ENCODE measurements at regions not wholly inside any gene's neighbourhood (a gene's known extent, or its start where the extent isn't known, plus 50 kb on each side); places are given as distances from the start of the nearest gene placed in this dataset.

DNA sequence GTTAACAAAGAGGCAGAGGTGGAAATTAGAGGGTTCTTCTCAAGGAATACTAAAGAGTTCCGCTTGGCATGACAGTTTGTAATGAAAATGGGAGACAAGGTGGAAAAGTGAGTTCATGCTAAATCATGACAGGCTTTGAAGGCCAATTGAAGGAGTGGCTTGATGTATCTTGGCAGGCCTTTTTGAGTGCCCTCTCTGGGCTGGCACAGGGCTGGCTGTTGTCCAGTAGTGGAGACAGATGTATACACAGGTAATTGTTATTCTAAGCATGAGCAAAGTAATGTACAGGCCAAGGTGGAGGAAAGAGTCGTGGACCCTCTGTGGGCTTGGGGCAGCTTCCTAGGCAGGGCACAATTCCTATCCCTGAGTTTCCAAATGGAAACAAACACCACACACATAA lies 196.7 kb upstream of the GALNT2 start:
- H3K9ac ChIP-seq (ENCODE audit: insufficient read length) = no peak overlapping the region
- no peak for DNase-seq (ENCODE audit: low read depth, low spot score)
- no peaks in the 10 kb centered on the region for H3K36me3 ChIP-seq (ENCODE audit: insufficient read depth, low read length)
- H3K4me3 ChIP-seq = no peak overlapping the region
- TF ChIP-seq EZH2 (IDR thresholded peaks at IDR 0.05) = no peak
- no peak for TF ChIP-seq FOXP2 (optimal IDR thresholded peaks at IDR 0.05; ENCODE audit: control extremely low read depth, extremely low read length, insufficient read depth)
- no peak for TF ChIP-seq POLR2AphosphoS5 (IDR thresholded peaks at IDR 0.05; ENCODE audit: borderline replicate concordance, low read depth, low read length)
- H3K9me3 ChIP-seq (ENCODE audit: low read depth, low read length) = no peaks in the 10 kb centered on the region
- no peak overlapping the region for H3K27ac ChIP-seq

DNA sequence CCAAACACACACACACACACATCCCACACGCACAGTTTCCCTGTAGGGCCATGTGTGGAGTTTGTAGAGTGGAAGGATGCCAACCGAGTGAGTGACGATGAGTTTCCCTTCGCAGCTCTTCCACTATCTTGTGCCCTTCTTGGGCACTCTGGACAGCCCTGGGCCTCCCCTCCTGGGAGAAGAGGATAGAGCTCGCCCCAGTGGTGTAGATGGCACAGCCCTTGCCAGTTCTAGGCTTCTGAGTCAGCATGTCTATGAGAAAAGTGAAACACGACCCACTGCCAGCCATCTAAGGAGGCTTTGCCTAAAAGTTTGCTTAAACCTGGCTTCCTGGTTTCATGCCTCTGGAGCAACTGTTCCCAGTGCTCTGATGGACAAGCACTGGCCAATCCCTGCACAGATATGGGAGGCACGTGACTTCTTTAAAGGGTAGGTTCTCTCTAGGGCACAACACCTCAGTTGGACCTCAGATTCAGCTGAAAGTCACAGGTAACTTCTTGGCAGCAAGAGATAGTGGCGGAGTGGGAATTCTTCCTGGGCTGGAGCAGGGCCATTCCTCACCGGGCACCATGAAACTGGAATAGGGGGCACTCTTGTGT lies 195.9 kb upstream of the GALNT2 start:
- H3K27ac ChIP-seq = no peak overlapping the region
- no peak for DNase-seq (ENCODE audit: low read depth, low spot score)
- H3K9me3 ChIP-seq (ENCODE audit: low read depth, low read length) = no peaks in the 10 kb centered on the region
- H3K4me3 ChIP-seq = no peak overlapping the region
- no peak for TF ChIP-seq POLR2AphosphoS5 (IDR thresholded peaks at IDR 0.05; ENCODE audit: borderline replicate concordance, low read depth, low read length)
- TF ChIP-seq FOXP2 (optimal IDR thresholded peaks at IDR 0.05; ENCODE audit: control extremely low read depth, extremely low read length, insufficient read depth) = no peak
- no peak for TF ChIP-seq EZH2 (IDR thresholded peaks at IDR 0.05)
- no peaks in the 10 kb centered on the region for H3K36me3 ChIP-seq (ENCODE audit: insufficient read depth, low read length)
- no peak overlapping the region for H3K9ac ChIP-seq (ENCODE audit: insufficient read length)

DNA sequence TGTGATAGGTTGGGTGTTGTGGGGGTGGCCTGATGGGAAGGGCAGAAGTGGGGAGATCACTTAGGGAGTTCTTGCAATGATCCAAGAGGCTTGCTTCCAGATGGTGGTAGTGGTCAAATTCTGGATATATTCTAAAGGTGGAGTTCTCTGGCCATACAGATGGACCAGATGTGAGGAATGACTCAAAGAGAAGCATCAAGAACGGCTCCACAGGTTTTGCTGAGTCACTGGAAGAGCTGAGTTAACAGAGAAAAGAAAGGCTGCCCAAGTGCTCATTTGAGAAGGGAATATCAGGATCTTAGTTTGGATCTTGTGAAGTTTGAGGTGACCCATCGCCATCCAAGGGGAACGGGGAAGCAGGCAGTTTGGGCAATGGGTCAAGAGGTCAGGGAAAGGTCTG lies 192.9 kb upstream of the GALNT2 start:
- Histone ChIP-seq H3K9me3 (ENCODE audit: low read depth, low read length) (no peaks in the 10 kb centered on the region), H3K4me3 (no peak overlapping the region), H3K36me3 (ENCODE audit: insufficient read depth, low read length) (no peaks in the 10 kb centered on the region), H3K9ac (ENCODE audit: insufficient read length) (no peak overlapping the region), H3K27ac (no peak overlapping the region)
- no peak for DNase-seq (ENCODE audit: low read depth, low spot score)
- TF ChIP-seq POLR2AphosphoS5 (IDR thresholded peaks at IDR 0.05; ENCODE audit: borderline replicate concordance, low read depth, low read length) = no peak
- TF ChIP-seq EZH2 (IDR thresholded peaks at IDR 0.05) = no peak
- no peak for TF ChIP-seq FOXP2 (optimal IDR thresholded peaks at IDR 0.05; ENCODE audit: control extremely low read depth, extremely low read length, insufficient read depth)

DNA sequence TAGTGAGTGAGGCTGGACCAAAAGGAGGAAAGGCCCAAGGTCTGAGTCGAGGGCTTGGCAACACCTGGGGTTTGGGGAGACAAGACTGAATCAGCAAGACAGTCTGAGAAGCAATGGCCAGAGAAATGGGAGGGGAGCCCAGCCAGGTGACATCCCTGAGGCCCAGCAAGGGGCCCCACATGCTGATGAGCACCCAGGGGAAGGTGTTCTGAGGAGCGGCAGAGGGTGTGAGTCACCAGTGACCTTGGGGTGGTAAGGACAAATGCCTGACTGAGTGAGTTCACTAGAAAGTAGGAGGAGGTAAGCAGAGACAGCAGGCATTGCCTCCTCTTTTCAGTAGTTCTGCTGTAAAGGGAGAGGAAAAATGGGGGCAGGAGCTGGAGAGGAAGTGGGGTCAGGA lies 192.4 kb upstream of the GALNT2 start:
- TF ChIP-seq EZH2 (IDR thresholded peaks at IDR 0.05) (no peak), FOXP2 (optimal IDR thresholded peaks at IDR 0.05; ENCODE audit: control extremely low read depth, extremely low read length, insufficient read depth) (no peak), POLR2AphosphoS5 (IDR thresholded peaks at IDR 0.05; ENCODE audit: borderline replicate concordance, low read depth, low read length) (no peak)
- no peaks in the 10 kb centered on the region for H3K9me3 ChIP-seq (ENCODE audit: low read depth, low read length)
- no peak overlapping the region for H3K27ac ChIP-seq
- DNase-seq (ENCODE audit: low read depth, low spot score) = no peak
- no peak overlapping the region for H3K9ac ChIP-seq (ENCODE audit: insufficient read length)
- no peaks in the 10 kb centered on the region for H3K36me3 ChIP-seq (ENCODE audit: insufficient read depth, low read length)
- no peak overlapping the region for H3K4me3 ChIP-seq

DNA sequence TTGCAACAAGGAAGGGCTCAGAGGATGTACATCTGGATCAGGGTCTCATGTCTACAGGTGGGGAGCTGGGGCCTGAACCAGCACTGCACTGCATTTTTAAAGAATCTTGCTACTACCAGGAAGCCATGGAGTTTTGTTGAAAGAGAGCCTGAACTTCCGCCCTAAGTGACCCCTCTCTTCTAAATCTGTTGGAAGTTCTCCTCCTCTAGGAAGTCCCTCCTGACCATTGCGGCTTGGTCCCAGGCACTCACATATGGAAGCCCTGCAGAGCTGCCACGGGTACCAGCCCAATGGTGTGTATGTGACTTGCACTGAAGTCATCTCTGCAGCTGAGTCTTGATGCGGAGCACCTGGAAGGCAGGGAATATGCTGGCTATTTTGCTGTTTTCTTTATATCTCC lies 192.0 kb upstream of the GALNT2 start:
- Histone ChIP-seq H3K4me3 (no peak overlapping the region), H3K36me3 (ENCODE audit: insufficient read depth, low read length) (no peaks in the 10 kb centered on the region), H3K9ac (ENCODE audit: insufficient read length) (no peak overlapping the region), H3K9me3 (ENCODE audit: low read depth, low read length) (no peaks in the 10 kb centered on the region), H3K27ac (no peak overlapping the region)
- no peak for DNase-seq (ENCODE audit: low read depth, low spot score)
- no peak for TF ChIP-seq FOXP2 (optimal IDR thresholded peaks at IDR 0.05; ENCODE audit: control extremely low read depth, extremely low read length, insufficient read depth)
- no peak for TF ChIP-seq POLR2AphosphoS5 (IDR thresholded peaks at IDR 0.05; ENCODE audit: borderline replicate concordance, low read depth, low read length)
- no peak for TF ChIP-seq EZH2 (IDR thresholded peaks at IDR 0.05)

DNA sequence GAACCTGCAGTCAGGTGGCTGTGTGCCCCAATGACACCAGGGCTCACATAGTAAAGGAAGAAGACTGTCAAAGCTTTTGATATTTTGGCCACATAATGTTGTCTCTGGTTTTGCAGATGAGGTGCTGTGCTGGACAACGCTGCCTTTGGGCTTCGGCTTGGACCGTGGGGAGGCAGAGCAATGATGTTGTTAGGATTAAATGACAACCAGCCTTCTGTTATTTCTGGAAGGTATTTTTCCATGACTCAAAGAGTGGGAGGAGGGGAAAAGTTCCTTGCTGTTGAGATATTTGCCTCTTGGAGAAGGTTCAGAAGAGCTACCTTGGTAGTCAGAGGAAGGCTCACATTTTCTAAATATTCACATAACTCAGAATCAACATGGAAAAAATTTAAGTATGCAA lies 187.3 kb upstream of the GALNT2 start:
- no peak for DNase-seq (ENCODE audit: low read depth, low spot score)
- TF ChIP-seq FOXP2 (optimal IDR thresholded peaks at IDR 0.05; ENCODE audit: control extremely low read depth, extremely low read length, insufficient read depth) (no peak), POLR2AphosphoS5 (IDR thresholded peaks at IDR 0.05; ENCODE audit: borderline replicate concordance, low read depth, low read length) (no peak), EZH2 (IDR thresholded peaks at IDR 0.05) (no peak)
- no peaks in the 10 kb centered on the region for H3K9me3 ChIP-seq (ENCODE audit: low read depth, low read length)
- H3K9ac ChIP-seq (ENCODE audit: insufficient read length) = no peak overlapping the region
- no peak overlapping the region for H3K27ac ChIP-seq
- H3K36me3 ChIP-seq (ENCODE audit: insufficient read depth, low read length) = no peaks in the 10 kb centered on the region
- no peak overlapping the region for H3K4me3 ChIP-seq

DNA sequence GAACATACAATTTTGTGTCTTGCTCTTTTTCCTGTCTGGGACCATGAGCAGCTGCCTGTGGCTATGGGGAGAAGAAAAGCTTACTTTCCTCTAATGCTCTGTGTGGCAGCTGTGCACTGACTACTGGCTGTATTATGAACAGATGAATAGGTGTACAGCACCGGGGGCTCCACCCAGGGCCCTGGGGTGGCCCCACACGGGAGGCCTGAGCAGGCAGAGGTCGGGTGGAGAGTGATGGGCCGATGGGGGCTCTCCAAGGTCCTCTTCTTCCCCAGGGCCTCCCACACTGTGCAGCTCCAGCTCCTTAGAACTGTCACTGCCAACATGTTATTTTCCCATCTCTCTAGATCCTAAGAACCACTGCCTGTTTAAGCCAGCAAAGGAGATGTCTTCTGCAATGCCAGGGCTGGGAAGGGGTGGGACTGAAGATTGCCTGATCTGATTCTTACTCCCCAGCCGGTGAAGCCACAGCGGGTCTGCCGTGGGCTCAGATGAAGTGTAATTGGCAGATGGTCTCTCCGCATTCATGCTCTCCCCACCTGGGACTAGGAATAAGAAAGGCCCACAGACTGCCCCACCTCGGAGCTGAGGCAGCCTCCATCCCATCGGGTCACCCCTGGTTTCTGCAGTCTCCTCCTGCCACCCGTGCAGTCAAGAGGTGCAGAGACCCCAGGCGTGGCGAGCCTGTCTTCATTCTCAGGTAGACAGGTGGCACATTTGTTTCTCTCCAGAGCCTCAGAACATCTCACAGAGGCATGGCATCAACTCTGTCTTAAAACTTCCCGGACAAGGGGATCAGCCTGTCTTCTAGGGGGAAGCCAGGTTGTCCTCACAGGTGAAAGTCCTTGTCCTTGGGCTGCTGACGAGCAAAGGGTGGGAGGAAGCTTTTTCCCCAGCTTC lies 186.5 kb upstream of the GALNT2 start:
- no peaks in the 10 kb centered on the region for H3K9me3 ChIP-seq (ENCODE audit: low read depth, low read length)
- H3K36me3 ChIP-seq (ENCODE audit: insufficient read depth, low read length) = no peaks in the 10 kb centered on the region
- H3K27ac ChIP-seq = no peak overlapping the region
- TF ChIP-seq POLR2AphosphoS5 (IDR thresholded peaks at IDR 0.05; ENCODE audit: borderline replicate concordance, low read depth, low read length) (no peak), FOXP2 (optimal IDR thresholded peaks at IDR 0.05; ENCODE audit: control extremely low read depth, extremely low read length, insufficient read depth) (no peak), EZH2 (IDR thresholded peaks at IDR 0.05) (no peak)
- DNase-seq (ENCODE audit: low read depth, low spot score) = no peak
- no peak overlapping the region for H3K9ac ChIP-seq (ENCODE audit: insufficient read length)
- no peak overlapping the region for H3K4me3 ChIP-seq

DNA sequence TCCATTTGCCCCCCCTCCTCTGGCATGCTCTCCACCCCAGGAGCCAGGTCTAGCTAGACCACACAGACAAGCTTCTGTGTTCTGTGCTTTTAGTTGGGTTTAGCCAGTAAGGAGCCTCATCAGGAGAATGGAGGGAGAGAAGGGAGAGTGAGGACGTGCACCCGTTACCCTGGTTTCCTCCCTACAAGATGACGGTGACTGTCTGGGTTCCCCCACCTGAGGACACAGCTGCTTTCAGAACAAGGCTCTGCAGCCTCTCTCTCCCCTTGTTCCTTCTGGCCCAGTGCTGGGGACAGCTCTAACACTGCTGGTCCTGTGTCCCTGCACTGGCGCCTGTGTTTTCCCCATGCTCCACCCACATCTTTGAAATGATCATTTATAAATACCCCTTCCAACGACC lies 184.4 kb upstream of the GALNT2 start:
- Histone ChIP-seq H3K4me3 (no peak overlapping the region), H3K36me3 (ENCODE audit: insufficient read depth, low read length) (no peaks in the 10 kb centered on the region), H3K9ac (ENCODE audit: insufficient read length) (no peak overlapping the region), H3K9me3 (ENCODE audit: low read depth, low read length) (no peaks in the 10 kb centered on the region), H3K27ac (no peak overlapping the region)
- no peak for TF ChIP-seq POLR2AphosphoS5 (IDR thresholded peaks at IDR 0.05; ENCODE audit: borderline replicate concordance, low read depth, low read length)
- TF ChIP-seq EZH2 (IDR thresholded peaks at IDR 0.05) = no peak
- no peak for TF ChIP-seq FOXP2 (optimal IDR thresholded peaks at IDR 0.05; ENCODE audit: control extremely low read depth, extremely low read length, insufficient read depth)
- DNase-seq (ENCODE audit: low read depth, low spot score) = no peak
